ELF-1 (cell line): ENCODE measurements at regions not wholly inside any gene's neighbourhood (a gene's known extent, or its start where the extent isn't known, plus 50 kb on each side); places are given as distances from the start of the nearest gene placed in this dataset.
"Not testable (repeated sequence)": the region's sequence is repeated elsewhere in the genome, so short reads cannot be mapped to it uniquely, and the experiment has no call there.

ENCODE experiments used
- DNase-seq: peaks from one replicate; pipeline ENCODE4 v3.0.0-alpha.2; 2016; ENCODE audit warnings: low read depth, low spot score

- no peak for DNase-seq
Measured at GRCh38 chr14:23895480-23895879, 58.1 kb upstream of the DHRS4 start.

DNA sequence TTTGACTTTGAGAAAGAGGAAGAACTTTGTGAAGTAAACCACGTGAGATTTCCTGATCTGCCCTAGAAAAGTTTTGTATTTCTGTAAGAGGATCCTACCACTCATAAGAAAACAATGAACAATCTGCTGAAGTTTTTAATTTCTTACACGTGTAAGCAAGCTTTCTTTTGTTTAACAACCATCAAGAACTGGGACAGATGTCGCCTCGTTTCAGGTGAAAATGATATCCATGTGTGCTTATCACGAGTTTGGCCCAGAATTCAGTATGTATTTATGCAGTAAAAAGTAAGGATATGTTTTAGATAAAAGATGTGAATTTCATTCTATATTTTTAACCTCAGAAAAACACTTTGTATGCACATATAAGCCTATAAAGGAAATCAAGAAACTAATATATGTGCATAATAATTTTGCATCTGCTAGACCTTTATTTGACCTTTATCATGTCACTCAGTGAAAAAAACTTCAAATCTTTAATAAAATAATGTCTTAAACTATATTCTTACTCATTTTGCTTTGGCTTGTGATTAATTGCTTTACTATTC lies 56.9 kb upstream of the DHRS4 start:
- DNase-seq: no peak

DNA sequence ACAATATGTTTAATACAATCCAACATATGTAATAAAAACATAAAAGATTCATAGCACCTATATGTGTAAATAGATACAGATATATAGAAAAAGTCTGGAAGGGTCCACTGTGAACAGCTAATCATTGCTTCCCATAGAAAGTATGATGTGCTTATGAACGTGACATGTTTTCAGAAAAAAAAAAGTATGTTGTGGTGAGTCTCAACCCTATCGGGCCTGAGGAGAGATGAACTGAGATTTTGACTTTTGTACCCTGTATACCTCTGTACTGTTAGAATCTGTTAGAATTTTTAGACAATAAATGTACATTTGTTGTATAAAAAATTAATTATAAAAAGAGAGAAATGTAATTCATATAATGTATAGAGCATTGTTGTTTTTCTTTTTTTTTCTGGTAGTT lies 56.3 kb upstream of the DHRS4 start:
- DNase-seq: not testable (repeated sequence)

DNA sequence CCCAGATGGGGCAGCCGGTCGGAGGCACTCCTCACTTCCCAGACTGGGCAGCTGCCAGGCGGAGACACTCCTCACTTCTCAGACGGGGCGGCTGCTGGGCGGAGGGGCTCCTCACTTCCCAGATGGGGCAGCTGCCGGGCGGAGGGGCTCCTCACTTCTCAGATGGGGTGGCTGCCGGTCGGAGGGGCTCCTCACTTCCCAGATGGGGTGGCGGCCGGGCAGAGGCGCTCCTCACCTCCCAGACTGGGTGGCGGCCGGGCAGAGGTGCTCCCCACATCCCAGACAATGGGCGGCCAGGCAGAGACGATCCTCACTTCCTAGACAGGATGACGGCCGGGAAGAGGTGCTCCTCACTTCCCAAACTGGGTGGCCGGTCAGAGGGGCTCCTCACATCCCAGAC lies 55.2 kb upstream of the DHRS4 start:
- DNase-seq: not testable (repeated sequence)

DNA sequence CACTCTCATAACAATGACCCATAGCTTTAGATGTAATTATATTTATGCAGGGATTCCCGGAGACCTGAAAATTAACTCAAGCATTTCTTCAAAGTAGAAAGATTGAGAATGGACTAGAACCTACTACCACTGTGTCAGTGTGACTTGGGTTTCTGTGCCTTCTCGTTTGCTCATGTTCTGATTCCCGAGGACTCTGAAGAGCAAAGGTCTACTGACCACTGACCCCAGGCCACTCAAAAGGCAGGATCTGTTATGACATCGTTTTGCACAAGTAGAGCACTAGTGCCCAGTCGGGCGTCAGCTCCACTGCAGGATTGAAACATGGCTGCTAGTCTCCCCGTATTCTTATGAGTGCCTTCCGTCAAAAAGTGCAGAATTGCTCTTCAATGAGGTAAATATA lies 53.8 kb upstream of the DHRS4 start:
- no peak for DNase-seq

DNA sequence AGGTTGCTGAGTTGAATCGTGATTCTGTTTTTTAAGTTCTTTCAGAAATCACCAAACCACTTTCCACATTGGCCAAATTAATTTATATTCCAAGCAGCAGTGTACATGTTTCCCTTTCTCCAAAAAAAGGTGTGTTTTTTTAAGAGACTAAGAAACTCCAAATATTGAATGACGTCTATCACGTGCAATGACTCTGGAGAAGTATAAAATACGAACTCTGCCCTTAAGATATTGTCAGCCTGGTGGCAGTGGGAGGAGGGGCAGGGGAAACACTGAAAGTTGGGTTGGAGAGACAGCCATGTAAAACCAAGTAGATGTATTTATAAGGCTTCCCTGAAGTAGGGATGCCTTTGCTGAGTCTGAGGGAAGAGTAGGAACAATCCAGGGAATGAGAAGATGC lies 50.1 kb upstream of the DHRS4 start:
- DNase-seq: no peak
